Activated naive CD4-positive, alpha-beta T cell treated with anti-CD3 and anti-CD28 coated beads, Interleukin-2, amount 50 U/mL, for 16 hours (primary cell): ENCODE measurements at regions not wholly inside any gene's neighbourhood (a gene's known extent, or its start where the extent isn't known, plus 50 kb on each side); places are given as distances from the start of the nearest gene placed in this dataset.

Source experiments
- DNase-seq: peaks from one replicate; pipeline ENCODE4 v3.0.0-alpha.2; 2020

DNA sequence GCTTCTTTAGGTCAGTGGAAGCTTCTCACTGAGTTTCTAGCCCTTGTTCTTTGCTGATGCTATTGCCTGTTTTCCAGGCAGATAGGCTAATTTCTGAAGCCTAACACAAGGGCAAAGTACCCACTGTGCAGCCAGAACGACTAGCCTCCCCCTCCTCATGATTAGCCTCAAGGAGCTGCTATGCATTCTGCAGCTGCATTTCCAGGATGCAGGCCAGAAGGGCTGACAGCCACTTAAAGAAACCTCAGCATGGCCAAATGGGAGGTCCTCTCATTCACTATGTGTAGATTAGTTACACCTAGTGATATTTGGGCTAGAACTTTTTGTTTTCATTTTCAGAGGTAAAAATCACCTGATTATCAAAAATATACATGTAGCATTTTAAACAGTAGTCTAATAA lies 216.0 kb downstream of the RAD51AP2 start:
- DNase-seq: no peak

DNA sequence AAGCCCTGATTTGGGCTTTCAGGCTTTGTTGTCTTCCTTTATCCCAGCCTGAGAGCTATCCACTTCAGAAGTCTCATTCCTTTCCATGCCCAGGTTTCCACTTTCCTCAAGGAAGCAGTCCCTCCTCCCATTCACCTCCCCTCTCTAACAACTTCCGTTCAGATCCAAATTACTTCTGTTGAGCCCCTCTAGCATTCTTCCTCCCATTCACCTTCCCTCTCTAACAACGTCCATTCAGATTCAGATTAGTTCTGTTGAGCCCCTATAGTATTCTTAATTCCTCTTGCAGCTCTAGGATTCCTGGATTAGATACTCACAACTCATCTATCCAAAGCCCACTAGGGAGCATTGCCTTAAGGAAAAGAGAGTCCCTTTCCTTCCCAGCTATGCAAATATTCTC lies 216.8 kb downstream of the RAD51AP2 start:
- DNase-seq: no peak

- no peak for DNase-seq
Measured at GRCh38 chr2:17299891-17300540, 218.2 kb downstream of the RAD51AP2 start.

GRCh38 chr2:17298453-17298852 lies 219.8 kb downstream of the RAD51AP2 start:
- DNase-seq: no peak

- no peak for DNase-seq
Measured at GRCh38 chr2:17296686-17297085, 221.6 kb downstream of the RAD51AP2 start.

GRCh38 chr2:17289669-17290068 lies 228.6 kb downstream of the RAD51AP2 start:
- no peak for DNase-seq

DNA sequence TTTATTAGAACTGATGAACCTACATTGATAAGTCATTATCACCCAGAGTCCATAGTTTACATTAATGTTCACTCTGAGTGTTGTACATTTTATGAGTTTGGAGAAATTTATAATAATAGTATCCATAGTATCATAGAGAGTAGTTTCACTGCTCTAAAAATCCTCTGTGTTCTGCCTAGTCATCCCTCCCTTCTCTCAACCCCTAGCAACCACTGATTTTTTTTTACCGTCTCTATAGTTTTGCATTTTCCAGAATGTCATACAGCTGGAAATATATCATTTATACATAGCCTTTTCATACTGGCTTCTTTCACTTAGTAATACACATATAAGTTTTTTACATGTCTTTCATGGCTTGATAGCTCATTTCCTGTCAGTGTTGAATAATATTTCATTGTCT lies 231.1 kb downstream of the RAD51AP2 start:
- DNase-seq: no peak

GRCh38 chr2:17282826-17283225 lies 235.4 kb downstream of the RAD51AP2 start:
- no peak for DNase-seq

- DNase-seq: no peak
Measured at GRCh38 chr2:17282245-17282644, 236.0 kb downstream of the RAD51AP2 start.

DNA sequence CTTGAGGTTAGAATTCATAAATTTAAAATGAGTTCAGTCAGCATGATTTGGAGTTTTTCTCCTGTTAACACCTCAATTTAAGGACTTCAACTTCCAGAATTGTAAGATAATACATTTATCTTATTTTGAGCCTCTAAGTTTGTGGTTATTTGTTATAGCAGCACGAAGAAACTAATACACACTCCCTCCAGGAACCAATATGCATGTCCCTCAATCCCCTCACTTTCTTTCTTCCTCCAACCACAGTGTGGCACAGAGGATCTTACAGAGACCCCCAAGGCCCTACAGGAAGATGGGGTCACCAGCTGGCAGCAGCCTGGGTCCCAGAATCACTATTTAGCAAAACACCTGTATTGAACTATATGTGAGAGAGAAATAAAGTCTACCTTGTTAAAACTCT lies 242.0 kb downstream of the RAD51AP2 start:
- no peak for DNase-seq

- DNase-seq: no peak
Measured at GRCh38 chr2:17272652-17273525, 245.4 kb downstream of the RAD51AP2 start.

DNA sequence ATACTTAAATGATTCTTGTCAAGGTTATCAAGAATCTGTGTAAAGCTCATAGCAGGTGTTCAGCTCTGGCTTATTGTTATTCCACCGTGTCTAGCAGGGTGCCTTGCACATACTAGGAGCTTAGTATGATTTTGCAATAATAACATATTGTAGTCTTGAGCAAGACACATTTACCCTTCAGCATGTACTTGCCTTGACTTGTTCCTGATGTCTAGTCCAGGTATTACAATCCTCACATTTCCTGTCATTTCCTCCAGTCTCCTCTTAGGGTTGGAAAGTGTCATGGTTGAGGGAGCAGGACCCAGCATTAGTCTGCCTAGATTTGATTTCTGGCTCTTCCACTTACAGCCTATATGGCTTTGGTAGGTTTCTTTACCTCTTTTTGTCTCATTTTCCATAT lies 246.1 kb downstream of the RAD51AP2 start:
- DNase-seq: no peak

- no peak for DNase-seq
Measured at GRCh38 chr2:17271416-17271815, 246.8 kb downstream of the RAD51AP2 start.

DNA sequence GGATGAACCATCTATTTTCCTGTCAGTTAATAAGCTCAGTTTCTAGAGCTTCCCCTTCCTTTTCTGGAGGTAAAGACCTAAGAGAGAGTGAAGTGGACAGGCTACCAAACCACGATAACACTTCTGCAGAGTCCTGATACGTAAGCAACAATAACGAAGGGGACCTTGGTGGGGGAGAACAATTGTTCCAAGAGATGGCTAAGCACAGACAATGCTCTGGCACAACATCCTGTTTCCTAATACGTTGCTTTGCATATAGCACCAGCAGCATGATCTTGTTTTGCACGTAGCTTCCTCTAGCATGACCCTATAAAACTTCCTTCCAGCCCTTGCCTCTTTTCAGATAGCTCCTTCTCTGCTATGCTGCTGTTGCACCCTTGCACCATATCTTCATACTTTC lies 247.3 kb downstream of the RAD51AP2 start:
- no peak for DNase-seq

DNA sequence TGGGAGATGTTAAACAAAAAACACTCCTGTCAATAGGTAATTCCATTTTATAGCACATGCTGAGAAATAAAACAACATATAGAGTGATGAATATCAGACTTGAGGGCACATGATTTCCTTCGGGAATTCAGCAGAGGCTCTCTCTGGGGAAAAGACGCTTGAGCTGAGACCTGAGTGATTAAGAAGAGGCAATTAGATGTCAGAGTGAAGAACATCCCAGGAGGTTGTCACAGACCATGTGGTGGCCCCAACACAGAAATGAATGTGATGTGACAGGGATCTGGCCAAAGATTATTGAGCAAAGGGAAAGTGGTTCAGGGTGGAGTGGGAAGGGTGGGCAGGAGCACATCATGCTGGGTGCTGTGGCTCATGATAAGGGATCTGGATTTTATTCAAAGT lies 254.7 kb downstream of the RAD51AP2 start:
- no peak for DNase-seq

DNA sequence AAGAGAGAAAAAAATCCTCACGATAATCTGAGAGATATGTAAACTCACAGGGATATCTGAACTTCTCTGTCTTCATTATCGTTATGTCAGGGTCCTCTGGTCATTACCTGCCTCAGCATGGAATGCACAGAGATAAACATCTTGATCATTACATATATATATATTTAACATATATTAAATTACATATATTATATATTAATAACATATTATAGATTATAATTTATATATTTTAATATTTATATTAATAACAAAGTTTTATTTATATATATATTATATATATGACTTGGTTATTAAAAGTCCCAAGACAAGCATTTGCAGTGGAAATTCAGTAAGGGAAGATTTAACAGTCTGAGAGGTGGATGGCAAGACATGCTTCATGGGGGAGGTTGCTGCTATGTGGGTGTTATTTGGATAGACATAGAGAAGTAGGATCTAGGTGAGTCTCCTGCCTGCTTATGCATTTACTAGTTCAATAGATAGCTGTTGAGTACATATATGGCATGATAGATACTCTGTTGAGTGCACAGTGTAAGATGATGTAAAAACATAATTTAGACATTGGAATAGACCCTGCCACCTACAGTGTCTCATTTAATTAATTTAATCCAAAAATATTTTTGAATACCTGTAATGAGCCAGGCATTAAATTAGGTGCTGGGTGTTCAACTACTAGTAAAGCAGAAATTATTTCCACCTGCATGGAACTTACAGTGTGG lies 255.2 kb downstream of the RAD51AP2 start:
- no peak for DNase-seq

DNA sequence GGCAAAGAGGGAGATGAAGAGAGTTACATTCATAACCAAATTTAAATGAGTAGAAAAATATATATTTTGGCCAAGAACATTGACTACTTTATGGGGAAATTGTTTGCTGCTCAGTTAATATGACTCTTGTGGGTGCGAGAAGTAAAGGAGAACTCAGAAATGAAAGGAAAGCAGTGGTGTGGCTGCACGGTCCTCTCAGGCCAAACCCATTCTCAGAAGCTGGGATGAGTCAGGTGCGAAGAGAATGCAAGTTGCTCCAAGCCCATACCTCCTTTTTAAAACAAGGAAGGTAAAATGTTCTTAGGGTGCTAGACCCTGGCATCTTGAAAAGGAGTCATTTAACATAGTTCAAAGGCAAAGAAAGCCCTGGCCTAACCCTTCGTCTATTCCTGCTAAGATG lies 258.6 kb downstream of the RAD51AP2 start:
- no peak for DNase-seq

DNA sequence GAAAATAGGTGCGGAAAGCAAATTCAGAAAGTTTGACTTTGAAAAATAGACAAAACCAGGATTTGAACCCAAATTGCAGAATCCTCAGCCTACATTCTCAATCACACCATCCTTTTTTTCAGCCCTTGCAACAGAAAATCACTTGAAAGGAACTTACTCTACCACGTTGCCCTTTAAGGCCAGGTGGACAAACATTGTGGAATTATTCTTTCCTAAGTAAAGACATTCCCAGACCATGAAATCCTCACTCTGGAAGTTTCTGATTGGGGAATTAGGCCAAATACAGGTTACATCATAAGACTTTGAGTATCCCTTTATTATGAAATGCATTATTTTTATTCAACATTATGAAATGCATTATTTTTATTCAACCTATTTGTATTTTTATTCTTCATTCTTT lies 259.4 kb downstream of the RAD51AP2 start:
- DNase-seq: no peak

- DNase-seq: no peak
Measured at GRCh38 chr2:17257189-17257909, 260.9 kb downstream of the RAD51AP2 start.

- no peak for DNase-seq
Measured at GRCh38 chr2:17255071-17255470, 263.2 kb downstream of the RAD51AP2 start.

GRCh38 chr2:17254421-17254820 lies 263.8 kb downstream of the RAD51AP2 start:
- DNase-seq: no peak

DNA sequence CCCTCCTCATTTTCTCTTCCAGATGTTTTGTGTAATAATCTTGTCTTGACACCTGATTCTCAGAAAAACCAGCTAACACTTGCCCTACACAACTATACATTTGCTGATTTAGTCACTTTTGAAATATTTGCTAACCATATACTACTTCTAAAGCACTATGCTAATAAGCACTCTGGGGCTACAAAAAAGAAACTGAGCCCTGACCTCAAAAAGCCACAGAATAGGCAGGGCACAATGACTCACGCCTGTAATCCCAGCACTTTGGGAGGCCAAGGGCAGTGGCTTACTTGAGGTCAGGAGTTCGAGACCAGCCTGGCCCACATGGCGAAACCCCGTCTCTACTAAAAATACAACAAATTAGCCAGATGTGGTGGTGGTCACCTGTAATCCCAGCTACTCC lies 266.0 kb downstream of the RAD51AP2 start:
- DNase-seq: no peak

GRCh38 chr2:17251171-17251570 lies 267.1 kb downstream of the RAD51AP2 start:
- DNase-seq: no peak
